WTC11 (cell line): ENCODE measurements at regions not wholly inside any gene's neighbourhood (a gene's known extent, or its start where the extent isn't known, plus 50 kb on each side); places are given as distances from the start of the nearest gene placed in this dataset.

Experiments
- ATAC-seq: fragments of 200-7000 bp; cut with Tn5 transposase; 2 replicates; pipeline ENCODE4 v1.10.0; 2021; ENCODE audit warnings: mild to moderate bottlenecking, moderate library complexity
- CTCF ChIA-PET: fragments of 300-600 bp; sonication (Branson Sonifier 250); formaldehyde crosslinking; loops from one replicate; lab custom pipeline; 2021; ENCODE audit warnings: antibody characterized with exemption; lab: Charles Lee
- POLR2A ChIA-PET: fragments of 350-600 bp; sonication (Branson Sonifier 250); formaldehyde crosslinking; loops from one replicate; lab custom pipeline; 2021; ENCODE audit warnings: antibody characterized with exemption; lab: Charles Lee
- DNase-seq: peaks from one replicate; pipeline ENCODE4 v3.0.0; 2021; ENCODE audit warnings: low spot score
- H3K27ac Mint-ChIP-seq: 2 replicates; pipeline ENCODE4 v1.8.0; 2021; ENCODE audit warnings: mixed read lengths
- H3K27me3 Mint-ChIP-seq: 2 replicates; pipeline ENCODE4 v1.8.0; 2021; ENCODE audit warnings: low read depth, mild to moderate bottlenecking, moderate library complexity, mixed read lengths
- H3K36me3 Mint-ChIP-seq: 2 replicates; pipeline ENCODE4 v1.8.0; 2021; ENCODE audit warnings: mixed read lengths
- H3K4me1 Mint-ChIP-seq: 2 replicates; pipeline ENCODE4 v1.8.0; 2022; ENCODE audit warnings: mixed read lengths
- H3K4me3 Mint-ChIP-seq: 2 replicates; pipeline ENCODE4 v1.8.0; 2021; ENCODE audit warnings: mild to moderate bottlenecking, moderate library complexity, mixed read lengths
- H3K9me3 Mint-ChIP-seq: 2 replicates; pipeline ENCODE4 v1.8.0; 2021; ENCODE audit warnings: mixed read lengths
- ARID4B ChIP-seq: sonication (generic); formaldehyde crosslinking; IDR thresholded peaks from 2 replicates; pipeline ENCODE4 v1.8.0; 2023; ENCODE audit warnings: missing genetic modification reagents, mild to moderate bottlenecking, borderline replicate concordance
- ATF3 ChIP-seq: sonication (generic); formaldehyde crosslinking; conservative IDR thresholded peaks from 2 replicates; pipeline ENCODE4 v1.8.1; 2022; ENCODE audit warnings: mild to moderate bottlenecking, missing genetic modification reagents
- E2F5 ChIP-seq: sonication (generic); formaldehyde crosslinking; IDR thresholded peaks from 2 replicates; pipeline ENCODE4 v1.8.1; 2022; ENCODE audit warnings: mild to moderate bottlenecking, moderate library complexity, missing genetic modification reagents
- EMX1 ChIP-seq: fragments of 250-450 bp; sonication (Bioruptor Pico); IDR thresholded peaks from 2 replicates; pipeline ENCODE4 v1.8.0; 2021; ENCODE audit warnings: mild to moderate bottlenecking
- ESRRA ChIP-seq: sonication (generic); formaldehyde crosslinking; IDR thresholded peaks from 2 replicates; pipeline ENCODE4 v1.8.1; 2022; ENCODE audit warnings: mild to moderate bottlenecking, missing genetic modification reagents, borderline replicate concordance
- NFATC4 ChIP-seq: fragments of 250-450 bp; sonication (Bioruptor Pico); IDR thresholded peaks from 2 replicates; pipeline ENCODE4 v1.9.0; 2021; ENCODE audit warnings: mild to moderate bottlenecking
- NFYB ChIP-seq: sonication (generic); formaldehyde crosslinking; conservative IDR thresholded peaks from 2 replicates; pipeline ENCODE4 v1.8.0; 2022; ENCODE audit warnings: low read depth, missing genetic modification reagents
- SMAD4 ChIP-seq: sonication (generic); formaldehyde crosslinking; IDR thresholded peaks from 2 replicates; pipeline ENCODE4 v1.8.0; 2022; ENCODE audit warnings: mild to moderate bottlenecking, missing genetic modification reagents
- TCF7 ChIP-seq: sonication (generic); formaldehyde crosslinking; IDR thresholded peaks from 2 replicates; pipeline ENCODE4 v1.8.0; 2022; ENCODE audit warnings: mild to moderate bottlenecking, low read depth, missing genetic modification reagents, moderate library complexity
- ZNF512 ChIP-seq: sonication (generic); formaldehyde crosslinking; IDR thresholded peaks from 2 replicates; pipeline ENCODE4 v1.8.1; 2022; ENCODE audit warnings: missing genetic modification reagents, borderline replicate concordance
- TF ChIP-seq, protein P1 (sequence below): fragments of 250-450 bp; sonication (Bioruptor Pico); IDR thresholded peaks from 2 replicates; pipeline ENCODE4 v1.9.0; 2021; ENCODE audit warnings: mild to moderate bottlenecking
- TF ChIP-seq, protein P2 (sequence below): sonication (generic); formaldehyde crosslinking; IDR thresholded peaks from 2 replicates; pipeline ENCODE4 v1.8.0; 2023; ENCODE audit warnings: missing genetic modification reagents
- TF ChIP-seq, protein P3 (sequence below): sonication (generic); formaldehyde crosslinking; IDR thresholded peaks from 2 replicates; pipeline ENCODE4 v1.8.1; 2023; ENCODE audit warnings: mild to moderate bottlenecking, missing genetic modification reagents
- TF ChIP-seq, protein P4 (sequence below): fragments of 250-450 bp; sonication (Bioruptor Pico); IDR thresholded peaks from 2 replicates; pipeline ENCODE4 v2.1.2; 2022; ENCODE audit warnings: mild to moderate bottlenecking, moderate library complexity

- no peak overlapping the region for H3K4me3 Mint-ChIP-seq
- ATAC-seq: no peak
- DNase-seq: no peak
- peaks cover 23% of the 10 kb centered on the region for H3K36me3 Mint-ChIP-seq
- ChIA-PET CTCF (interaction anchor here (1.2 kb wide), 1 partner anchor 57 kb away, joined by 3 read pairs; no protein-coding TSS in a partner anchor), POLR2A (no interaction called here)
- peaks cover 9% of the 10 kb centered on the region for H3K27me3 Mint-ChIP-seq
- peaks cover 27% of the 10 kb centered on the region for H3K9me3 Mint-ChIP-seq
- TF ChIP-seq, protein P1, sequence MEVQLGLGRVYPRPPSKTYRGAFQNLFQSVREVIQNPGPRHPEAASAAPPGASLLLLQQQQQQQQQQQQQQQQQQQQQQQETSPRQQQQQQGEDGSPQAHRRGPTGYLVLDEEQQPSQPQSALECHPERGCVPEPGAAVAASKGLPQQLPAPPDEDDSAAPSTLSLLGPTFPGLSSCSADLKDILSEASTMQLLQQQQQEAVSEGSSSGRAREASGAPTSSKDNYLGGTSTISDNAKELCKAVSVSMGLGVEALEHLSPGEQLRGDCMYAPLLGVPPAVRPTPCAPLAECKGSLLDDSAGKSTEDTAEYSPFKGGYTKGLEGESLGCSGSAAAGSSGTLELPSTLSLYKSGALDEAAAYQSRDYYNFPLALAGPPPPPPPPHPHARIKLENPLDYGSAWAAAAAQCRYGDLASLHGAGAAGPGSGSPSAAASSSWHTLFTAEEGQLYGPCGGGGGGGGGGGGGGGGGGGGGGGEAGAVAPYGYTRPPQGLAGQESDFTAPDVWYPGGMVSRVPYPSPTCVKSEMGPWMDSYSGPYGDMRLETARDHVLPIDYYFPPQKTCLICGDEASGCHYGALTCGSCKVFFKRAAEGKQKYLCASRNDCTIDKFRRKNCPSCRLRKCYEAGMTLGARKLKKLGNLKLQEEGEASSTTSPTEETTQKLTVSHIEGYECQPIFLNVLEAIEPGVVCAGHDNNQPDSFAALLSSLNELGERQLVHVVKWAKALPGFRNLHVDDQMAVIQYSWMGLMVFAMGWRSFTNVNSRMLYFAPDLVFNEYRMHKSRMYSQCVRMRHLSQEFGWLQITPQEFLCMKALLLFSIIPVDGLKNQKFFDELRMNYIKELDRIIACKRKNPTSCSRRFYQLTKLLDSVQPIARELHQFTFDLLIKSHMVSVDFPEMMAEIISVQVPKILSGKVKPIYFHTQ: no peak
- TF ChIP-seq, protein P2, sequence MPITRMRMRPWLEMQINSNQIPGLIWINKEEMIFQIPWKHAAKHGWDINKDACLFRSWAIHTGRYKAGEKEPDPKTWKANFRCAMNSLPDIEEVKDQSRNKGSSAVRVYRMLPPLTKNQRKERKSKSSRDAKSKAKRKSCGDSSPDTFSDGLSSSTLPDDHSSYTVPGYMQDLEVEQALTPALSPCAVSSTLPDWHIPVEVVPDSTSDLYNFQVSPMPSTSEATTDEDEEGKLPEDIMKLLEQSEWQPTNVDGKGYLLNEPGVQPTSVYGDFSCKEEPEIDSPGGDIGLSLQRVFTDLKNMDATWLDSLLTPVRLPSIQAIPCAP: no peak
- H3K27ac Mint-ChIP-seq: no peak overlapping the region
- peaks cover 22% of the 10 kb centered on the region for H3K4me1 Mint-ChIP-seq
These were observed 55.9 kb upstream of the CLMN start for GRCh38 chr14:95375539-95376109.

GRCh38 chr14:95374239-95374997 is 54.7 kb upstream of the CLMN start:
- CTCF ChIA-PET: interaction anchor here (1.3 kb wide), 2 partner anchors 13 to 58 kb away, joined by 3 to 8 read pairs; no protein-coding TSS in a partner anchor

GRCh38 chr14:95370076-95370475 is 50.4 kb upstream of the CLMN start:
- Mint-ChIP-seq H3K27me3 (no peaks in the 10 kb centered on the region; the same call in none of the 2 replicates), H3K36me3 (no peaks in the 10 kb centered on the region), H3K9me3 (no peaks in the 10 kb centered on the region), H3K4me3 (no peak overlapping the region), H3K27ac (no peak overlapping the region), H3K4me1 (peaks cover 39% of the 10 kb centered on the region)
- ATAC-seq (peak; percentile 61), DNase-seq (no peak)
- POLR2A ChIA-PET: no interaction called here
- CTCF ChIA-PET: interaction anchor here (1.0 to 4.7 kb wide), 3 partner anchors 9 to 82 kb away, joined by 3 to 42 read pairs (median 4); no protein-coding TSS in a partner anchor
- no peak for TF ChIP-seq ARID4B (CRISPR knock-in tag)
- no peak for TF ChIP-seq ESRRA
- no peak for TF ChIP-seq E2F5 (CRISPR knock-in tag)
- TF ChIP-seq EMX1: no peak
- TF ChIP-seq SMAD4 (CRISPR knock-in tag): no peak
- no peak for TF ChIP-seq ATF3
- TF ChIP-seq, protein P3, sequence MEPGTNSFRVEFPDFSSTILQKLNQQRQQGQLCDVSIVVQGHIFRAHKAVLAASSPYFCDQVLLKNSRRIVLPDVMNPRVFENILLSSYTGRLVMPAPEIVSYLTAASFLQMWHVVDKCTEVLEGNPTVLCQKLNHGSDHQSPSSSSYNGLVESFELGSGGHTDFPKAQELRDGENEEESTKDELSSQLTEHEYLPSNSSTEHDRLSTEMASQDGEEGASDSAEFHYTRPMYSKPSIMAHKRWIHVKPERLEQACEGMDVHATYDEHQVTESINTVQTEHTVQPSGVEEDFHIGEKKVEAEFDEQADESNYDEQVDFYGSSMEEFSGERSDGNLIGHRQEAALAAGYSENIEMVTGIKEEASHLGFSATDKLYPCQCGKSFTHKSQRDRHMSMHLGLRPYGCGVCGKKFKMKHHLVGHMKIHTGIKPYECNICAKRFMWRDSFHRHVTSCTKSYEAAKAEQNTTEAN (CRISPR knock-in tag): no peak
- TF ChIP-seq NFYB: no peak

More at GRCh38 chr14:95374239-95374997, 54.7 kb upstream of the CLMN start:
- H3K27ac Mint-ChIP-seq: no peak overlapping the region
- H3K27me3 Mint-ChIP-seq: peaks cover 7% of the 10 kb centered on the region
- H3K4me3 Mint-ChIP-seq: no peak overlapping the region
- H3K36me3 Mint-ChIP-seq: peaks cover 12% of the 10 kb centered on the region
- H3K4me1 Mint-ChIP-seq: peaks cover 34% of the 10 kb centered on the region
- POLR2A ChIA-PET: no interaction called here
- ATAC-seq: peak; percentile 31
- H3K9me3 Mint-ChIP-seq: peaks cover 15% of the 10 kb centered on the region
- DNase-seq: no peak
- TF ChIP-seq ZNF512 (CRISPR knock-in tag) (peak; percentile 93), TCF7 (CRISPR knock-in tag) (no peak), SMAD4 (CRISPR knock-in tag) (no peak), NFATC4 (CRISPR knock-in tag) (no peak)
- TF ChIP-seq, protein P4, sequence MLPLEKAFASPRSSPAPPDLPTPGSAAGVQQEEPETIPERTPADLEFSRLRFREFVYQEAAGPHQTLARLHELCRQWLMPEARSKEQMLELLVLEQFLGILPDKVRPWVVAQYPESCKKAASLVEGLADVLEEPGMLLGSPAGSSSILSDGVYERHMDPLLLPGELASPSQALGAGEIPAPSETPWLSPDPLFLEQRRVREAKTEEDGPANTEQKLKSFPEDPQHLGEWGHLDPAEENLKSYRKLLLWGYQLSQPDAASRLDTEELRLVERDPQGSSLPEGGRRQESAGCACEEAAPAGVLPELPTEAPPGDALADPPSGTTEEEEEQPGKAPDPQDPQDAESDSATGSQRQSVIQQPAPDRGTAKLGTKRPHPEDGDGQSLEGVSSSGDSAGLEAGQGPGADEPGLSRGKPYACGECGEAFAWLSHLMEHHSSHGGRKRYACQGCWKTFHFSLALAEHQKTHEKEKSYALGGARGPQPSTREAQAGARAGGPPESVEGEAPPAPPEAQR (CRISPR knock-in tag): no peak
